ENCODE measurements at regions not wholly inside any gene's neighbourhood (a gene's known extent, or its start where the extent isn't known, plus 50 kb on each side); places are given as distances from the start of the nearest gene placed in this dataset.
A peak's percentile ranks its signal among the peaks of the same experiment; 100 is the strongest.

GRCh38 chr6:27158316-27158643, 89.2 kb upstream of the PRSS16 start:
- Histone ChIP-seq H2AFZ (ENCODE audit: low read depth, low read length) (no peak overlapping the region), H3K4me3 (ENCODE audit: low read length) (peak overlapping the region; percentile 57)
- TF ChIP-seq SMC3 (conservative IDR thresholded peaks at IDR 0.05; ENCODE audit: poor library complexity) (no peak), REST (IDR thresholded peaks at IDR 0.05; ENCODE audit: borderline replicate concordance) (no peak), TAF1 (IDR thresholded peaks at IDR 0.05; ENCODE audit: low read depth) (no peak), RAD21 (conservative IDR thresholded peaks at IDR 0.05) (no peak)

GRCh38 chr6:27159725-27160124, 87.8 kb upstream of the PRSS16 start:
- TF ChIP-seq MXI1 (conservative IDR thresholded peaks at IDR 0.05; ENCODE audit: poor library complexity, severe bottlenecking) (no peak), CTCF (IDR thresholded peaks at IDR 0.05; ENCODE audit: poor library complexity, severe bottlenecking) (no peak), POLR2AphosphoS5 (IDR thresholded peaks at IDR 0.05) (no peak), RAD21 (conservative IDR thresholded peaks at IDR 0.05) (no peak)
- H3K27me3 ChIP-seq (ENCODE audit: insufficient read depth, low read depth, low read length): peaks cover 26% of the 10 kb centered on the region
- no peaks in the 10 kb centered on the region for H4K20me1 ChIP-seq (ENCODE audit: insufficient read depth)
- H3K36me3 ChIP-seq (ENCODE audit: insufficient read depth, low read length): no peaks in the 10 kb centered on the region
- no peak overlapping the region for H3K4me3 ChIP-seq (ENCODE audit: low read length)
- no peak overlapping the region for H3K27ac ChIP-seq (ENCODE audit: low read length)
- no peak overlapping the region for H3K4me2 ChIP-seq (ENCODE audit: low read length)
- H3F3A ChIP-seq (ENCODE audit: insufficient read depth, low read length, poor library complexity, severe bottlenecking): no peaks in the 10 kb centered on the region
- no peak overlapping the region for H2AFZ ChIP-seq (ENCODE audit: low read depth, low read length)
- H3K9me2 ChIP-seq (ENCODE audit: insufficient read depth, low read length): no peaks in the 10 kb centered on the region
- H3K79me2 ChIP-seq (replicated peaks; ENCODE audit: insufficient read depth, low read length): no peaks in the 10 kb centered on the region
- no peaks in the 10 kb centered on the region for H3K9me3 ChIP-seq (ENCODE audit: low read length)
- no peak overlapping the region for H3K9ac ChIP-seq (ENCODE audit: low read length)

More at GRCh38 chr6:27158316-27158643, 89.2 kb upstream of the PRSS16 start:
- Histone ChIP-seq H3K36me3 (ENCODE audit: insufficient read depth, low read length) (no peaks in the 10 kb centered on the region), H3K9me3 (ENCODE audit: low read length) (no peaks in the 10 kb centered on the region), H3F3A (ENCODE audit: insufficient read depth, low read length, poor library complexity, severe bottlenecking) (no peaks in the 10 kb centered on the region), H3K9me2 (ENCODE audit: insufficient read depth, low read length) (no peaks in the 10 kb centered on the region), H3K27ac (ENCODE audit: low read length) (no peak overlapping the region), H3K4me2 (ENCODE audit: low read length) (no peak overlapping the region), H3K79me2 (replicated peaks; ENCODE audit: insufficient read depth, low read length) (no peaks in the 10 kb centered on the region), H3K27me3 (ENCODE audit: insufficient read depth, low read depth, low read length) (peaks cover 26% of the 10 kb centered on the region), H3K9ac (ENCODE audit: low read length) (no peak overlapping the region), H4K20me1 (ENCODE audit: insufficient read depth) (no peaks in the 10 kb centered on the region)

GRCh38 chr6:27161115-27161514, 86.4 kb upstream of the PRSS16 start:
- no peak overlapping the region for H3K27ac ChIP-seq (ENCODE audit: low read length)

More at GRCh38 chr6:27161115-27161514, 86.4 kb upstream of the PRSS16 start:
- no peak for TF ChIP-seq POLR2AphosphoS5 (IDR thresholded peaks at IDR 0.05)
- no peak for TF ChIP-seq MXI1 (conservative IDR thresholded peaks at IDR 0.05; ENCODE audit: poor library complexity, severe bottlenecking)
- no peak for TF ChIP-seq EP300 (conservative IDR thresholded peaks at IDR 0.05; ENCODE audit: poor library complexity, severe bottlenecking)
- no peak for TF ChIP-seq SMC3 (conservative IDR thresholded peaks at IDR 0.05; ENCODE audit: poor library complexity)
- no peak for TF ChIP-seq RAD21 (conservative IDR thresholded peaks at IDR 0.05)
- no peak for TF ChIP-seq TAF1 (IDR thresholded peaks at IDR 0.05; ENCODE audit: low read depth)
- no peak for TF ChIP-seq REST (IDR thresholded peaks at IDR 0.05; ENCODE audit: borderline replicate concordance)
- no peak for TF ChIP-seq CTCF (IDR thresholded peaks at IDR 0.05; ENCODE audit: poor library complexity, severe bottlenecking)
- TF ChIP-seq EZH2 (IDR thresholded peaks at IDR 0.05; ENCODE audit: borderline replicate concordance, insufficient read depth, low read length, poor library complexity, severe bottlenecking): no peak
- Histone ChIP-seq H3F3A (ENCODE audit: insufficient read depth, low read length, poor library complexity, severe bottlenecking) (no peaks in the 10 kb centered on the region), H3K36me3 (ENCODE audit: insufficient read depth, low read length) (no peaks in the 10 kb centered on the region), H3K27me3 (ENCODE audit: insufficient read depth, low read depth, low read length) (peaks cover 26% of the 10 kb centered on the region), H3K9ac (ENCODE audit: low read length) (no peak overlapping the region), H3K9me3 (ENCODE audit: low read length) (no peaks in the 10 kb centered on the region), H2AFZ (ENCODE audit: low read depth, low read length) (no peak overlapping the region), H3K9me2 (ENCODE audit: insufficient read depth, low read length) (no peaks in the 10 kb centered on the region), H3K79me2 (replicated peaks; ENCODE audit: insufficient read depth, low read length) (no peaks in the 10 kb centered on the region), H3K4me3 (ENCODE audit: low read length) (no peak overlapping the region), H3K4me2 (ENCODE audit: low read length) (no peak overlapping the region), H4K20me1 (ENCODE audit: insufficient read depth) (no peaks in the 10 kb centered on the region)
